ENCODE measurements at regions not wholly inside any gene's neighbourhood (a gene's known extent, or its start where the extent isn't known, plus 50 kb on each side); places are given as distances from the start of the nearest gene placed in this dataset.

DNA sequence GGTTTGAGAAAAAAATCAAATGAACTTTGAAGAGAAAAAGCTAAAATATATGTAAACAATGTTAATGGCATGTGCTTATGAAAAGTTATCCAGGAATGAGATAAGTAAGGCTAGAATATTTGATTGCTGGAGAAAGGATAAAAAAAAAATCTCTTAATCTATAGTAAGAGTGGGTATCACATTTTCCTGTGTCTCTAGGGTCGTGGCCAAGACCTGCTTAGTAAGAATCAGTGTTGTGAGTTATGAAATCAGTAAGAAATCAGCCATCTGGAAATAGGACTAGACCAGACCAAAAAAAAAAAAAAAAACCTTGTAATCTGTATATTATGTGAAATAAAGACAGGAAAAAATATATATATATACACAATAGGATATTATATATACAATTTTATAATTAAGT, 1153.9 kb downstream of the CDH11 start:
- no CpG with 5 or more reads among the region's 1 CpG for WGBS (ENCODE audit: extremely low coverage, insufficient read length, low lambda C conversion rate)
- H3K18ac ChIP-seq (ENCODE audit: insufficient read length, low read depth, low read length) = no peak overlapping the region
- no peak overlapping the region for H2AK5ac ChIP-seq (ENCODE audit: insufficient read length, low read length)
- no peak overlapping the region for H3K4me2 ChIP-seq (ENCODE audit: insufficient read depth, insufficient read length, low read length)
- H2AFZ ChIP-seq (ENCODE audit: low read length) = no peak overlapping the region
- no peak overlapping the region for H3K27ac ChIP-seq (ENCODE audit: insufficient read length, low read depth, low read length)
- Mint-ChIP-seq H3K4me1 (no peaks in the 10 kb centered on the region), H3K27me3 (ENCODE audit: low read depth) (no peaks in the 10 kb centered on the region), H3K9me3 (no peaks in the 10 kb centered on the region), H3K36me3 (ENCODE audit: insufficient read depth in 1 of 3, low read depth in 3 of 3) (no peaks in the 10 kb centered on the region), H3K27ac (no peak overlapping the region), H3K4me3 (no peak overlapping the region)
- H2BK12ac ChIP-seq (ENCODE audit: insufficient read length, low read depth, low read length) = no peak overlapping the region
- no peak overlapping the region for H3K23ac ChIP-seq (ENCODE audit: insufficient read length, low read depth, low read length)
- no peaks in the 10 kb centered on the region for H4K20me1 ChIP-seq (ENCODE audit: control insufficient read depth, insufficient read depth, insufficient read length)
- H3T11ph ChIP-seq (ENCODE audit: low read length) = no peak overlapping the region
- H4K91ac ChIP-seq (ENCODE audit: insufficient read length, low read depth, low read length) = no peak overlapping the region
- no peaks in the 10 kb centered on the region for H3K79me1 ChIP-seq (ENCODE audit: insufficient read depth, low read depth, low read length, poor library complexity, severe bottlenecking)
- no peaks in the 10 kb centered on the region for H3K79me2 ChIP-seq (ENCODE audit: insufficient read depth, low read length)
- no peak overlapping the region for H3K4ac ChIP-seq (ENCODE audit: low read depth, low read length)
- no peak for TF ChIP-seq CTCF (conservative IDR thresholded peaks at IDR 0.05)
- H4K5ac ChIP-seq (ENCODE audit: insufficient read length, low read depth, low read length) = no peak overlapping the region
- no peak overlapping the region for H3K9ac ChIP-seq (ENCODE audit: extremely low read depth, insufficient read length, low read length)
- H2BK120ac ChIP-seq (ENCODE audit: low read depth, low read length, poor library complexity, severe bottlenecking) = no peak overlapping the region
- no peaks in the 10 kb centered on the region for H3K9me3 ChIP-seq (ENCODE audit: control insufficient read depth, low read depth, low read length)
- no peaks in the 10 kb centered on the region for H3K23me2 ChIP-seq (ENCODE audit: insufficient read length, low read depth, low read length, poor library complexity, severe bottlenecking)
- DNase-seq = no peak
- H3K4me1 ChIP-seq (ENCODE audit: insufficient read depth, low read length) = no peaks in the 10 kb centered on the region
- H3K14ac ChIP-seq (ENCODE audit: insufficient read depth, low read length) = no peak overlapping the region
- no peak overlapping the region for H2BK15ac ChIP-seq (ENCODE audit: low read depth, low read length)
- H3K56ac ChIP-seq (ENCODE audit: insufficient read length, low read depth, low read length) = no peak overlapping the region
- H3K27me3 ChIP-seq (ENCODE audit: insufficient read depth, low read length) = no peaks in the 10 kb centered on the region
- H4K8ac ChIP-seq (replicated peaks; ENCODE audit: insufficient read length, low read depth, low read length) = no peak overlapping the region
- no peak overlapping the region for H2BK5ac ChIP-seq (ENCODE audit: insufficient read length, low read length)
- H2BK20ac ChIP-seq (ENCODE audit: low read depth, low read length, poor library complexity, severe bottlenecking) = no peak overlapping the region

All from H9 (cell line).